HG03521 (cell line): ENCODE measurements at regions not wholly inside any gene's neighbourhood (a gene's known extent, or its start where the extent isn't known, plus 50 kb on each side); places are given as distances from the start of the nearest gene placed in this dataset.

ENCODE experiments used
- ATAC-seq: cut with Tn5 transposase; IDR thresholded peaks from one replicate; pipeline ENCODE4 v1.9.1; 2021; ENCODE audit warnings: mild to moderate bottlenecking, moderate library complexity; ENCODE audit not compliant: unreplicated experiment

GRCh38 chrX:134718105-134718965, 60.1 kb upstream of the PLAC1 start:
- ATAC-seq = no peak

GRCh38 chrX:134717698-134718097, 59.4 kb upstream of the PLAC1 start:
- ATAC-seq = no peak

DNA sequence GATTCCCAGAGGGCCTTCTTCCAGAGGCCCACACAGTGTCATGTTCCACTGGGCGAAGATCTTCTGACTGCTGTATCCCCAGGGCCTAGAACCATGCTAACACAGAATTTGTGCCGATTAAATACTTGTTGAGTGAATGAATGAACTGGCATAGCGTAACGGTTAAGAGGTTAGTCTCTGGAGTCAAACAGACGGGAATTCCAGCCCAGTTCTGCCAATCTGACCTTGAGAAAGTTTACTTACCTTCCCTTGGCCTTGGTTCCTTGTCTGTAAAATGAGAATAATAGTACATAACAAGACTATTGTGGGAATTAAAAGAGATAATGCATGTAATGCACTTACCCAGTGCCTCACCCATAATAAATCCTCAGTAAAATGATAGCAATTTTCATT, 58.3 kb upstream of the PLAC1 start:
- no peak for ATAC-seq

DNA sequence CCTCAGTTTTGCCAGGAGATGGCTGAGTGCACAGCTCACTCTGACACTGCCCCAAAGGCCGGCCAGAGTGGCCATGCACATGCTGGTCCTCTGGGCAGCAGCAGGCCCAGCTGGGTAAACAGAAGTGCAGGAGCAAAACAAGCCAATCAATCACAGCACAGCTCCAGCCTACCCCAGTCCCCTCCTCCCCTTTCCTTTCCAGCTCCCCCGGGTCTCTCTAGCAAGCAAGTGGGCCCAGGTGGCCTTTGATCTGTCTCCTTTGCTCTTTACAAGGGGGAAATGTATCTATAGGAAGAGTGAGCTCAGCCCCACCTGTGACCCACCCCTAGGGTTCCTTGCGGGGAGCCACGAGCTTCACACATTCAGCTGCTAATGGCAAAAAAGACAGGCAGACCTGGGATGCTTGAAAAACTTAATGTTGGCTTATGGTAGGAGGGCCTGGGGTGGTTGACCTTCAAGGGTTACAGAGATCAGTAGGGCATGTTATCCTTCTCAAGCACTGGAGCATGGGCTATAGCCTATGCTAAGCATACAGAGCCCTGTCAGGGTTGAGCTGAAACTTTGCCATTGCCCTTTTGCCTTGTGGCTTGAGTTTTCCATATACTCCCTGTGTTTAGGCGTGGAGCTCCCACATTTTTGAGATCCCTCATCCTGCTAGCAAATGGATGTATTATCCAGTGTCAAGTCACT, 57.8 kb upstream of the PLAC1 start:
- no peak for ATAC-seq

GRCh38 chrX:134714633-134715110, 56.4 kb upstream of the PLAC1 start:
- no peak for ATAC-seq

- ATAC-seq = no peak
Observed at GRCh38 chrX:134713618-134714107, 55.4 kb upstream of the PLAC1 start.

GRCh38 chrX:134712272-134712671, 54.0 kb upstream of the PLAC1 start:
- ATAC-seq = no peak

DNA sequence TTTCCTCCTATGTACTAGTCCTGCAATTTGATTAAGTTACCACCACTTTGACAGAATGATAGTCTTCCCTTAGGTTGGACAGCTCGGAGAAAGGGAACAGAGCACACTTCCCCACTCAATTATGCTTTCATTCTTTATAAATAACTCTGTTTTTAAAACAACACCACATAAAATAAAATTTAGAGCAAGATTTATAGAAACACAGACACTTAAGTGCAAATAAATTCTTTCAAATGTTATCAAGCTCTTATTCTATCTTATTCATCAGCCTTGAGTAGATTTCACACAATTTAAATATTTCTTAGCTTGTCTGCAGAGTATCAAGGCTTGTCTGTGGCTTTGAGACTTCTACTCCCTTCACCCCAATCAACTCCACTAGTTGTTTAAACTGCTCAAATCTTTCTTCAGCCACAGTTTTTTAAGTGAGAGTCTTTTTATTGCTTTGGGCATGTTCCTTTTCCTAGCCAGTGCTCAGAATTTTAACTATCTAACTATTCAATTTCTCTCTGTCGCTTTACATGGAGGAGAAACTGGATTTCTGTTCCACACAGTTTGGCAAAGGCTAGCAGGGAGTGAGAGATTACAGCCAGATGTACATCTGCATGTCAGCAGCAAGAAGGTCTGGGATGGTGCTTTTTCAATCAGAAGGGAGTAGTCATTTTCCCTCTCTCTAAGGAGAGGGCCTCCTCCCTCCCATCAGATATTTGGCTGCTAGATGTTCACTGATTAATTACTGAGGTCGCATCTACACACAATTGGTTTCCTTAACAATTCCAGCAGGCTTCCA, 53.1 kb upstream of the PLAC1 start:
- no peak for ATAC-seq
